IMR-90 (cell line): ENCODE measurements at regions not wholly inside any gene's neighbourhood (a gene's known extent, or its start where the extent isn't known, plus 50 kb on each side); places are given as distances from the start of the nearest gene placed in this dataset.

Experiments
- ATAC-seq: fragments of 200-7000 bp; cut with Tn5 transposase; 2 replicates; pipeline ENCODE4 v1.9.1; 2020; ENCODE audit warnings: low read depth, mild to moderate bottlenecking, moderate library complexity
- BruUV-seq: library from RNA; stranded (reverse); fragments of 400-500 nt; replicated peaks from 2 replicates; lab custom pipeline; 2021; lab: Mats Ljungman, UMichigan
- CTCF ChIA-PET: fragments of 300-600 bp; formaldehyde crosslinking; extraction: SDS; loops from one replicate; lab custom pipeline; 2021; ENCODE audit warnings: antibody characterized with exemption; lab: Yijun Ruan, JAX
- POLR2A ChIA-PET: fragments of 300-600 bp; sonication (Branson Sonifier 250); formaldehyde crosslinking; loops from one replicate; lab custom pipeline; 2022; ENCODE audit warnings: antibody characterized with exemption; ENCODE audit not compliant: unreplicated experiment; lab: Charles Lee
- DNase-seq: peaks from one replicate; pipeline ENCODE4 v3.0.0; 2013
- H2AFZ ChIP-seq: replicated peaks from 2 replicates; pipeline ENCODE3; 2013; ENCODE audit warnings: low read length, mild to moderate bottlenecking; ENCODE audit not compliant: poor library complexity
- H2AK5ac ChIP-seq: 2 replicates; pipeline ENCODE4 v1.6.1; 2013; ENCODE audit warnings: low read depth, low read length, inconsistent platforms
- H2AK9ac ChIP-seq: replicated peaks from 2 replicates; pipeline ENCODE3; 2013; ENCODE audit warnings: mild to moderate bottlenecking, low read depth, low read length, moderate library complexity; ENCODE audit not compliant: poor library complexity
- H2BK120ac ChIP-seq: 2 replicates; pipeline ENCODE4 v1.6.1; 2013; ENCODE audit warnings: low read depth, low read length, inconsistent platforms
- H2BK15ac ChIP-seq: 3 replicates; pipeline ENCODE4 v1.6.1; 2013; ENCODE audit warnings: low read depth, low read length, inconsistent platforms
- H2BK20ac ChIP-seq: 2 replicates; pipeline ENCODE4 v1.6.1; 2013; ENCODE audit warnings: low read depth, mild to moderate bottlenecking, inconsistent platforms, low read length, moderate library complexity
- H2BK5ac ChIP-seq: 2 replicates; pipeline ENCODE4 v1.6.1; 2013; ENCODE audit warnings: mild to moderate bottlenecking, low read depth, low read length, inconsistent platforms; ENCODE audit not compliant: poor library complexity, severe bottlenecking
- H3K14ac ChIP-seq: replicated peaks from 2 replicates; pipeline ENCODE4 v1.6.1; 2013; ENCODE audit warnings: low read depth, low read length, inconsistent platforms
- H3K18ac ChIP-seq: 2 replicates; pipeline ENCODE4 v1.6.1; 2013; ENCODE audit warnings: low read depth, low read length, control low read depth
- H3K23ac ChIP-seq: 2 replicates; pipeline ENCODE4 v1.6.1; 2013; ENCODE audit warnings: low read depth, low read length, inconsistent platforms
- H3K27ac ChIP-seq: 2 replicates; pipeline ENCODE4 v1.5.1; 2013; ENCODE audit warnings: mild to moderate bottlenecking, control low read depth, low read length; ENCODE audit not compliant: insufficient read depth
- H3K27me3 ChIP-seq: 2 replicates; pipeline ENCODE4 v1.6.1; 2013; ENCODE audit warnings: low read length; ENCODE audit not compliant: control insufficient read depth, insufficient read depth
- H3K36me3 ChIP-seq: 2 replicates; pipeline ENCODE4 v1.6.1; 2013; ENCODE audit warnings: low read length, mixed read lengths; ENCODE audit not compliant: control insufficient read depth, insufficient read depth
- H3K4ac ChIP-seq: 2 replicates; pipeline ENCODE4 v1.6.1; 2013; ENCODE audit warnings: low read depth, low read length, inconsistent platforms
- H3K4me1 ChIP-seq: 2 replicates; pipeline ENCODE4 v1.6.1; 2013; ENCODE audit warnings: low read length, mixed read lengths; ENCODE audit not compliant: control insufficient read depth, insufficient read depth
- H3K4me2 ChIP-seq: 2 replicates; pipeline ENCODE4 v1.6.1; 2013; ENCODE audit warnings: low read depth, mild to moderate bottlenecking, control low read depth, low read length, moderate library complexity
- H3K4me3 ChIP-seq: 2 replicates; pipeline ENCODE4 v1.5.1; 2013; ENCODE audit warnings: low read depth, mild to moderate bottlenecking, control low read depth, low read length, moderate library complexity; ENCODE audit not compliant: insufficient read depth
- H3K56ac ChIP-seq: 2 replicates; pipeline ENCODE4 v1.6.1; 2013; ENCODE audit warnings: low read length, inconsistent platforms; ENCODE audit not compliant: insufficient read depth; ENCODE audit errors: extremely low read depth
- H3K79me1 ChIP-seq, 2 experiments: 2 replicates each; pipeline ENCODE4 v1.6.1; 2013; ENCODE audit warnings: low read length in 2 of 2, inconsistent platforms in 1 of 2, low read depth in 1 of 2
- H3K9ac ChIP-seq: 2 replicates; pipeline ENCODE4 v1.6.1; 2013; ENCODE audit warnings: low read depth, low read length, control low read depth
- H3K9me1 ChIP-seq: 2 replicates; pipeline ENCODE4 v1.6.1; 2013; ENCODE audit warnings: low read length, inconsistent platforms; ENCODE audit not compliant: insufficient read depth
- H3K9me3 ChIP-seq: 2 replicates; pipeline ENCODE4 v1.6.1; 2013; ENCODE audit warnings: low read length; ENCODE audit not compliant: control insufficient read depth, insufficient read depth
- H4K20me1 ChIP-seq: 2 replicates; pipeline ENCODE4 v1.6.1; 2013; ENCODE audit warnings: low read length, inconsistent platforms; ENCODE audit not compliant: insufficient read depth
- H4K5ac ChIP-seq: 2 replicates; pipeline ENCODE4 v1.6.1; 2013; ENCODE audit warnings: mild to moderate bottlenecking, low read depth, low read length, control low read depth
- H4K8ac ChIP-seq, 2 experiments: 2 replicates each; pipeline ENCODE4 v1.6.1; 2013; ENCODE audit warnings: low read depth in 2 of 2, low read length in 2 of 2, control low read depth in 1 of 2, inconsistent platforms in 1 of 2
- H4K91ac ChIP-seq: 2 replicates; pipeline ENCODE4 v1.6.1; 2013; ENCODE audit warnings: low read depth, low read length, inconsistent platforms; ENCODE audit not compliant: insufficient read depth
- MAFK ChIP-seq: IDR thresholded peaks from 2 replicates; pipeline ENCODE4 v1.6.1; 2012; ENCODE audit warnings: low read depth, low read length, improper control_type of control experiment
- RFX5 ChIP-seq: IDR thresholded peaks from 2 replicates; pipeline ENCODE4 v1.8.0; 2012; ENCODE audit warnings: low read depth, mild to moderate bottlenecking, low read length, moderate library complexity
- WGBS, 2 experiments: methylation state at CpG; one replicate each; pipeline versions ENCODE4 v1.1.5 to v1.1.7; 2013; ENCODE audit warnings: missing lambda C conversion rate in 2 of 2; ENCODE audit not compliant: insufficient read length in 1 of 2; ENCODE audit errors: extremely low coverage in 2 of 2; 5-methylcytosine and 5-hydroxymethylcytosine counted together
- dilution Hi-C: fragments of 300-500 bp; cut with HindIII; formaldehyde crosslinking; loops from one replicate; pipeline ENCODE4 v1.14.3; 2018; ENCODE audit warnings: low sequenced_read_pairs; ENCODE audit not compliant: unreplicated experiment
- in situ Hi-C: fragments of 300-500 bp; cut with MboI; formaldehyde crosslinking; loops from 3 replicates; pipeline ENCODE4 v1.14.3; 2019; ENCODE audit warnings: low sequenced_read_pairs, inconsistent platforms, mixed read lengths
- intact Hi-C: fragments of 100-400 bp; cut with micrococcal nuclease; formaldehyde crosslinking; loops from 2 replicates; pipeline ENCODE4 v1.10.0; 2022
- TF ChIP-seq, protein P1 (sequence below): conservative IDR thresholded peaks from 2 replicates; pipeline ENCODE4 v1.5.1; 2012; ENCODE audit warnings: mild to moderate bottlenecking, low read depth, low read length, improper control_type of control experiment

DNA sequence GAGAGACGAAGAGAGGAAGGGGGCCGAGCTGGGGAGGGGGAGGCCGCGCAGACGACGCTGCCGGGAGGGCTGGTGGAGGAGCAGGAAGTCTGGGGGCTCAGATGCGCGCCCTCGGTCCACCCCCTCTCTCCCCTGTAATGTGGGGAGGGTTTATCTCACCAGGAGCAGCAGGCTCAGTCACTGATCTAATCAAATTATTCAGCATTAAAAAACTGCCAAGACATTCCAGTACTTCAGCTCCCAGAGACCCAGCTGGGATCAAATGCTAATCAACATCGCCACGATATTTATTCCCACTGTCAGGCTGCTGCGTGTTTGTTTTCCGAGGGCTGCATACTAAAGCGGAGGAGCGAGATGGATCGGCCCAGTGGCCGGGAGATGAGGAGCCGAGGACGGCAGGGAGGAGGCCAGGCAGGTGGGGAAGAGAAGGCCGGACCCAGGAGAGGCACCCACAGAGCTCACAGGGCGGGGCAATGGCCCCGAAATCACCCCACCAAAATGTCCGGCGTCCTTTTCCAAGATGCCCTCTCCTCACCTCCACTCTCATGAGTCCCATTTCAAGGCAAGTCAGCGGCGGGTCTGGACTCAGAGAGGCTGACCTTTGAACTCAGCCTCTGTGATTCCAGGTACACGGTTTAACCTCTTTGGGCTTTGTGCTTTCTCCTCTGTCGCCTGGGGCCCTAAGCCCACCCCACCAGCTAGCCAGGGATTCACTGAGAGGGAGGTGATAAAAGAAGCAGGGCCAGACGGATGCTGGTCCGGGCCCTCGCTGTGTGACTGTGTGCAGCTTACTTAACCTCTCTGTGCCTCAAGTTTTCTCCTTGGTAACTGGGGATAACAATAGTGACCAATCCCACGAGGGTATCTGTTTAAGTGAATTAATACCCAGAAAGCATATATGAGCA is 502.1 kb downstream of the MN1 start:
- Histone ChIP-seq H2BK5ac (no peak overlapping the region), H4K8ac (no peak overlapping the region), H3K9ac (no peak overlapping the region), H3K4me3 (no peak overlapping the region), H2BK15ac (no peak overlapping the region), H3K4me2 (no peak overlapping the region; the same call in 1 of the 2 replicates), H3K36me3 (no peaks in the 10 kb centered on the region), H2AK5ac (no peak overlapping the region), H2AK9ac (no peak overlapping the region), H3K27ac (no peak overlapping the region), H4K5ac (no peak overlapping the region), H2BK20ac (no peak overlapping the region), H3K79me1 (no peaks in the 10 kb centered on the region), H3K56ac (no peak overlapping the region), H3K18ac (no peak overlapping the region), H2BK120ac (no peak overlapping the region), H2AFZ (peak overlapping the region; percentile 3), H3K4ac (no peak overlapping the region), H3K14ac (no peak overlapping the region), H3K27me3 (peaks cover 34% of the 10 kb centered on the region), H4K91ac (no peak overlapping the region), H3K4me1 (peaks cover 3% of the 10 kb centered on the region; the same call in 1 of the 2 replicates), H3K9me1 (no peaks in the 10 kb centered on the region), H4K20me1 (no peaks in the 10 kb centered on the region), H3K23ac (no peak overlapping the region), H3K9me3 (no peaks in the 10 kb centered on the region; the same call in 1 of the 2 replicates)
- WGBS, 2 experiments = 80% methylated on average over 1 of the region's 33 CpGs; no CpG with 5 or more reads in 1 of the 2 experiments
- ATAC-seq (peak; percentile 27), DNase-seq (no peak)
- TF ChIP-seq MAFK = no peak
- no peak for TF ChIP-seq RFX5
- TF ChIP-seq, protein P1, sequence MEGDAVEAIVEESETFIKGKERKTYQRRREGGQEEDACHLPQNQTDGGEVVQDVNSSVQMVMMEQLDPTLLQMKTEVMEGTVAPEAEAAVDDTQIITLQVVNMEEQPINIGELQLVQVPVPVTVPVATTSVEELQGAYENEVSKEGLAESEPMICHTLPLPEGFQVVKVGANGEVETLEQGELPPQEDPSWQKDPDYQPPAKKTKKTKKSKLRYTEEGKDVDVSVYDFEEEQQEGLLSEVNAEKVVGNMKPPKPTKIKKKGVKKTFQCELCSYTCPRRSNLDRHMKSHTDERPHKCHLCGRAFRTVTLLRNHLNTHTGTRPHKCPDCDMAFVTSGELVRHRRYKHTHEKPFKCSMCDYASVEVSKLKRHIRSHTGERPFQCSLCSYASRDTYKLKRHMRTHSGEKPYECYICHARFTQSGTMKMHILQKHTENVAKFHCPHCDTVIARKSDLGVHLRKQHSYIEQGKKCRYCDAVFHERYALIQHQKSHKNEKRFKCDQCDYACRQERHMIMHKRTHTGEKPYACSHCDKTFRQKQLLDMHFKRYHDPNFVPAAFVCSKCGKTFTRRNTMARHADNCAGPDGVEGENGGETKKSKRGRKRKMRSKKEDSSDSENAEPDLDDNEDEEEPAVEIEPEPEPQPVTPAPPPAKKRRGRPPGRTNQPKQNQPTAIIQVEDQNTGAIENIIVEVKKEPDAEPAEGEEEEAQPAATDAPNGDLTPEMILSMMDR = no peak
- dilution Hi-C loops = no loop called here
- ChIA-PET POLR2A (no interaction called here), CTCF (no interaction called here)
- in situ Hi-C loops = no loop called here
- intact Hi-C loops = no loop called here
- BruUV-seq = no TSS peak
